ENCODE measurements at regions not wholly inside any gene's neighbourhood (a gene's known extent, or its start where the extent isn't known, plus 50 kb on each side); places are given as distances from the start of the nearest gene placed in this dataset.

- no peak for TF ChIP-seq CTCF (conservative IDR thresholded peaks at IDR 0.05; ENCODE audit: low read length)
- no peak for TF ChIP-seq EZH2phosphoT487 (IDR thresholded peaks at IDR 0.05; ENCODE audit: borderline replicate concordance)
- H3K9me2 ChIP-seq (replicated peaks; ENCODE audit: low read depth, low read length) = no peaks in the 10 kb centered on the region
- H3K4me3 ChIP-seq (ENCODE audit: low read length, poor library complexity, severe bottlenecking) = no peak overlapping the region
- H3K4me1 ChIP-seq (ENCODE audit: insufficient read depth, low read length, poor library complexity, severe bottlenecking) = peaks cover 13% of the 10 kb centered on the region
- H3F3A ChIP-seq (ENCODE audit: low read depth) = no peaks in the 10 kb centered on the region
- no peaks in the 10 kb centered on the region for H4K20me1 ChIP-seq (ENCODE audit: insufficient read depth, low read length, poor library complexity, severe bottlenecking)
- H2AFZ ChIP-seq (ENCODE audit: low read length) = no peak overlapping the region
- H3K9ac ChIP-seq (ENCODE audit: low read depth, low read length, poor library complexity, severe bottlenecking) = no peak overlapping the region
- H3K27me3 ChIP-seq (ENCODE audit: insufficient read depth, low read length, poor library complexity, severe bottlenecking) = no peaks in the 10 kb centered on the region
- peaks cover 6% of the 10 kb centered on the region; the same call in 1 of the 2 replicates for H3K9me3 ChIP-seq (ENCODE audit: insufficient read depth, low read depth, low read length)
- no peaks in the 10 kb centered on the region for H3K36me3 ChIP-seq (ENCODE audit: insufficient read depth, low read length)
- no peak overlapping the region for H3K4me2 ChIP-seq (ENCODE audit: low read depth, low read length, poor library complexity, severe bottlenecking)
- no peaks in the 10 kb centered on the region for H3K79me2 ChIP-seq (ENCODE audit: insufficient read depth, low read length)
These were observed 54.2 kb upstream of the MCTP2 start for GRCh38 chr15:94177112-94177511.

- TF ChIP-seq EZH2phosphoT487 (IDR thresholded peaks at IDR 0.05; ENCODE audit: borderline replicate concordance) = no peak
- TF ChIP-seq CTCF (conservative IDR thresholded peaks at IDR 0.05; ENCODE audit: low read length) = no peak
- H2AFZ ChIP-seq (ENCODE audit: low read length) = no peak overlapping the region
These were observed 55.9 kb upstream of the MCTP2 start for GRCh38 chr15:94175420-94175819.

GRCh38 chr15:94174399-94174802, 57.0 kb upstream of the MCTP2 start:
- Histone ChIP-seq H3K9ac (ENCODE audit: low read depth, low read length, poor library complexity, severe bottlenecking) (no peak overlapping the region), H4K20me1 (ENCODE audit: insufficient read depth, low read length, poor library complexity, severe bottlenecking) (no peaks in the 10 kb centered on the region), H3K79me2 (ENCODE audit: insufficient read depth, low read length) (no peaks in the 10 kb centered on the region), H3K27me3 (ENCODE audit: insufficient read depth, low read length, poor library complexity, severe bottlenecking) (no peaks in the 10 kb centered on the region), H3K4me3 (ENCODE audit: low read length, poor library complexity, severe bottlenecking) (no peak overlapping the region), H3K9me2 (replicated peaks; ENCODE audit: low read depth, low read length) (no peaks in the 10 kb centered on the region), H3F3A (ENCODE audit: low read depth) (no peaks in the 10 kb centered on the region), H3K4me2 (ENCODE audit: low read depth, low read length, poor library complexity, severe bottlenecking) (peak overlapping the region; percentile 16), H3K9me3 (ENCODE audit: insufficient read depth, low read depth, low read length) (peaks cover 11% of the 10 kb centered on the region), H3K36me3 (ENCODE audit: insufficient read depth, low read length) (no peaks in the 10 kb centered on the region), H3K4me1 (ENCODE audit: insufficient read depth, low read length, poor library complexity, severe bottlenecking) (peaks cover 13% of the 10 kb centered on the region), H2AFZ (ENCODE audit: low read length) (no peak overlapping the region)
- no peak for TF ChIP-seq CTCF (conservative IDR thresholded peaks at IDR 0.05; ENCODE audit: low read length)
- no peak for TF ChIP-seq EZH2phosphoT487 (IDR thresholded peaks at IDR 0.05; ENCODE audit: borderline replicate concordance)

More at GRCh38 chr15:94175420-94175819, 55.9 kb upstream of the MCTP2 start:
- H3K4me3 ChIP-seq (ENCODE audit: low read length, poor library complexity, severe bottlenecking) = no peak overlapping the region
- no peaks in the 10 kb centered on the region for H3F3A ChIP-seq (ENCODE audit: low read depth)
- H3K4me2 ChIP-seq (ENCODE audit: low read depth, low read length, poor library complexity, severe bottlenecking) = no peak overlapping the region
- H3K27me3 ChIP-seq (ENCODE audit: insufficient read depth, low read length, poor library complexity, severe bottlenecking) = no peaks in the 10 kb centered on the region
- no peaks in the 10 kb centered on the region for H4K20me1 ChIP-seq (ENCODE audit: insufficient read depth, low read length, poor library complexity, severe bottlenecking)
- no peak overlapping the region for H3K9ac ChIP-seq (ENCODE audit: low read depth, low read length, poor library complexity, severe bottlenecking)
- peaks cover 11% of the 10 kb centered on the region for H3K9me3 ChIP-seq (ENCODE audit: insufficient read depth, low read depth, low read length)
- H3K4me1 ChIP-seq (ENCODE audit: insufficient read depth, low read length, poor library complexity, severe bottlenecking) = peaks cover 13% of the 10 kb centered on the region
- H3K36me3 ChIP-seq (ENCODE audit: insufficient read depth, low read length) = no peaks in the 10 kb centered on the region
- no peaks in the 10 kb centered on the region for H3K9me2 ChIP-seq (replicated peaks; ENCODE audit: low read depth, low read length)
- no peaks in the 10 kb centered on the region for H3K79me2 ChIP-seq (ENCODE audit: insufficient read depth, low read length)

Data from Loucy (cell line).